Stimulated activated CD8-positive, alpha-beta memory T cell treated with anti-CD3 and anti-CD28 coated beads, Interleukin-12 subunit alpha, Interleukin-12 subunit beta, amount 100 ng/mL, for 4 hours (primary cell): ENCODE measurements at regions not wholly inside any gene's neighbourhood (a gene's known extent, or its start where the extent isn't known, plus 50 kb on each side); places are given as distances from the start of the nearest gene placed in this dataset.

Experiments
- DNase-seq: peaks from one replicate; pipeline ENCODE4 v3.0.0-alpha.2; 2020; ENCODE audit warnings: low read depth

DNA sequence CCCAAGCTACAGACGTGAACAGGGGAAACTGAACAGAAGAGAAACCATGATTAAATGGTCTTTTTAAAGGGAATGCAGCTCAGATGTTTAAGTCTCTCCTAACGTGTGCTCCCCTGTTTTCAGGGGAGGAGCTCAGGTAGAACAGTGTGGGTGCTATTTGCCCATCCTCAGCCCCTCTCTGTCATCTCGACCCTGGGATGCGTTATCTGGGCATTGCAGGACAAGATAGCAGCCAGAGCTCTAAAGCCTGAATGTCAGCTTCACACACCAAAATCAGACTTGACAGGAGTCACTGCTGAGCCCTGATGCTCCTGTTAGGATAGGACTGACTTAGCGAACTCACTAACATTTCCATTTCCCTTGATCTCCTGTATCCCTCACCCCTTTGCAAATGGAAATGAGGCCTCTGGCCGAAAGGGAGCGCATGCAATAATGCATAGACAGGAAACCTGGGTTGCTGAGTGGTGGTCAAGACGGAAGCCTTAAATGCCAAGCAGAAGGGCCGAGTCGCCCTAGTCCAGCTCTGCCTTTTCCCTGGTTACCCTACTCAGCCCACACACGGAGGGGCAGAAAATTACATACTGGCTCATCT, 234.9 kb upstream of the TPM1 start:
- DNase-seq: no peak

DNA sequence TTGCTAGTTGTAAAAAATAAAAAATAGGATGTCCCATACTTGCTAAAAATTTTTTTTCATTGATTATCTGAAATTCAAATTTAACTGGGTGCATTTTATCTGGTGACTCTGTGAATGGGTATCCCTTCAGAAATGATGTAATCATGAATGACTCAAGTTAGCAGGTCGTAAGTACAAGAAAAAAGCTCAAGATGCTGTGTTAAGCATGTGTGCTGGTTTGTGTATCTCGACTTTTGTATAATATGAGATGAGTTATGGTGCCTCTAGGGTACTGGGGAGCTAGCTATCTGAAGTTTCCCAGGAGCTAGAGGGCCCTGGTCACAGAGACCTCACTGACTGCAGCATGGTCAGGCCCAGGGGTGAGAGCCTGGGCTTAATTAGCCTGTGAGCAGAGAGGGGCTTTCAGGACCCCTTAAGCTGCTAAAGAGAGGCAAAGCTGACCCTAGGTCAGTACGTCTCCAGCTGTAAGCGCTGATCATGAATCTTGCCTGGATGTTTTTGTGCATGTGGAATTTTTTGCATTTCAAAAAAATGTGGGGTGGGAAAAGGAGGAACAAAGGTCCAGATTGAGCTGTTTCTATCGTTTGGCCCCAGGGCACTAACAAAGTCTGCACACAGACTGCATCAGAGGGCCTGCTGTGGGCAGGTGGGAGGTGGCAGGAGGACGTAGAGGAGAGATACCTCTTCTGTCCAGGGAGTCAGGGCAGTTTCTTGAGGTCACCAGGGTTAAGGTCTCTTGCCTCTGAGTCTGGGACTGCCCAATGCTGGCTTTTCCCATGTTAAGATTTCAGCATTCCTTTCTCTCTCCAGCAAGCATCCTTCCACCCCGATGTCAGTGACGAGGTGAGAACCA, 233.2 kb upstream of the TPM1 start:
- DNase-seq: no peak

DNA sequence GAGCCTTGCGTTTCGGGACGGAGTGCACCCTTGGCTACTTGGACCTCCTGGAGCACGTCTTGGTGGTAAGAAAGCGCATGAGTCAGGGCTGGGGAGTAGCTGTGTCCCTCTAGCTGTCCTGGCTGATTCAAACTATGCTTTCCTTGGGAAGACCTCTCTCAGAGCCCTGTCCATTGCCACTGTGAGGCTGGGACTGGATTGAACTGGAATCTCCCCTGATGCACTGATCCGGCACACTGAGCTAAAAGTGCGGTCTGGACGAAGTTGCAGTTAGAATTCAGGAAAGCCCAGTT, 232.6 kb upstream of the TPM1 start:
- DNase-seq: no peak

GRCh38 chr15:62812515-62812835, 230.1 kb upstream of the TPM1 start:
- no peak for DNase-seq

DNA sequence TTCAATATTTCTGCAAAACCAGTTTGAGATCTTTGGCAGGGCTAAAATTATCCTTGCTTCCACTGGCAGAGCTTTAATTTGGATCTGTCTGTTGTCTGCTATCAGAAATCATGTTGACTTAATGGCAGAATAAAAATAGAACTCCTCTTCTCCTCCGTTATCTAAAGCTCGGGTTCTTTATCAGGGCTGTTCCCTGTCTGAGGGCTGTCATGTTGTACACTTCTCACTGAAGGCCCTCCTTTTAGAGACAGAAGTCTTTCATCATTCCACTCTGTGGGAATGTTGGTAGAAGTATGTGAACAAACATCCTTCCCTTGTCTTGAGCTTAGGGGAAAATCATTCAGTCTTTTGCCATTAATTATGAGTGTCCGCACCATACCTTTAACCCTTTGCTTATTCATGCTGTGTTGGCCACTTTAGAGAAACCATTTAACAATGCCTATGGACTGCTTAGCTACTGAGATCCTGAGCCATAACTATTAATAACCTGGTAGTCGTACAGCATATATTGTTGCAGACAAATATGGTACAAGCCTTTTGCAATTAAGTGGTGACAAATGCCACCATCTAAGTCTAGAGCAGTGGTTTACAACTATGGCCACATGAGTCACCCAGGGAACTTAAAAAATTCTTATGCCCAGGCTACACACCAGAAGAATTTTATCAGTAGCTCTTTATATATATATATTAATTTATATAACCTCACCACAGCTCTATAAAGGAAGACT, 226.0 kb upstream of the TPM1 start:
- DNase-seq: no peak

GRCh38 chr15:62818691-62819090, 223.9 kb upstream of the TPM1 start:
- DNase-seq: no peak

DNA sequence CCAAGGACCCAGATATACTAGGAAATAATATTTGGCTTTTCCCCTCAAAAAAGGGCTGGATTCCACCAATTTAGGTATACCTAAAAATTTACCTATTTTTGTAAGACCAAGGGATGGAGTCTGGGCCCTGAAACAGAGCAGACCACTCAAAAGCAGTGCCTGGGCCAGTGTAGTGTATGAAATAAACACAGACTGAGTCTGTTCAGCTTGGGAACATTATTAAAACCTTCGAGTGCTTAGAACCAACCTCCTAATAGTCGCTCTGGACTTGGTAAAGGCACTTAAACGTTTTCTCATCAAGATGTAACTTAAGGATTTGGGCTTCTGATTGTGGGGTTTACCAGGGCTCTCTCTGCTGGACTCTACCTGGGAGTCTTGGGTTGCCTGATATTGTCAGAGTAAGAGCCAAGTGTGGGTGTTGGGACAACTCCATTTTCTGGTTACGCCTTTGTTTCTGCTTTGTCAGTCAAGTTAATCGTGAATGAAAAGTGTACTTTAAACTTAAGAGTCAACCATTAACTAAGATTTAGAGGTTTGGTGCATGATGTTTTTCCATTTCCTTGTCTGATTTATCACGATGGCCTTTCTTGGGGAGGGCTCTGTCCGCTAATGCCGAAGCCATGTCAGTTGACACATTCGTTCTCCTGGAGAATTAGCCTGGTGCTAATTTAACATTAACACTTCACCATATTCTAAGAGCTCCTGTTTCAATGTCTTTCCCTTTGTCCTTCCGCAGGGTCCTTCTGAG, 221.0 kb upstream of the TPM1 start:
- DNase-seq: no peak

DNA sequence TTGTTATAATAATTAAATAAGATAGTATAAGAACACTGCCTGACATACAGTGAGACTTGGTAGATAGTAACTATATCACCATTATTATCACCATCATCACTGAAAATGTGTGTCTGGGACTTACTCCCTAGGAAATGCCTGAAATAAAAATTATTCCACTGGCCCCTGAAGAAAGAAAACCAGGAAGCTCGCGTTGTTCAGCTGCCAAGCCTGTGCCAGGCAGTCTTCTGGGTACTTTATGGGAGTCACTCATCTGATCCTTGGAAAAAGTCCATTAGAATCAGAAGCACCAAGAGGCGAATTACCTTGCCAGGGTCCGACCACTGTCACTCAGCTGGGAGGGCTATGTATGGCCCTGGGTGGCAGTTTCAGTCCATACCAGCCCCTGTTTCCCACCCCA, 220.3 kb upstream of the TPM1 start:
- DNase-seq: no peak

GRCh38 chr15:62823561-62823960, 219.0 kb upstream of the TPM1 start:
- no peak for DNase-seq

DNA sequence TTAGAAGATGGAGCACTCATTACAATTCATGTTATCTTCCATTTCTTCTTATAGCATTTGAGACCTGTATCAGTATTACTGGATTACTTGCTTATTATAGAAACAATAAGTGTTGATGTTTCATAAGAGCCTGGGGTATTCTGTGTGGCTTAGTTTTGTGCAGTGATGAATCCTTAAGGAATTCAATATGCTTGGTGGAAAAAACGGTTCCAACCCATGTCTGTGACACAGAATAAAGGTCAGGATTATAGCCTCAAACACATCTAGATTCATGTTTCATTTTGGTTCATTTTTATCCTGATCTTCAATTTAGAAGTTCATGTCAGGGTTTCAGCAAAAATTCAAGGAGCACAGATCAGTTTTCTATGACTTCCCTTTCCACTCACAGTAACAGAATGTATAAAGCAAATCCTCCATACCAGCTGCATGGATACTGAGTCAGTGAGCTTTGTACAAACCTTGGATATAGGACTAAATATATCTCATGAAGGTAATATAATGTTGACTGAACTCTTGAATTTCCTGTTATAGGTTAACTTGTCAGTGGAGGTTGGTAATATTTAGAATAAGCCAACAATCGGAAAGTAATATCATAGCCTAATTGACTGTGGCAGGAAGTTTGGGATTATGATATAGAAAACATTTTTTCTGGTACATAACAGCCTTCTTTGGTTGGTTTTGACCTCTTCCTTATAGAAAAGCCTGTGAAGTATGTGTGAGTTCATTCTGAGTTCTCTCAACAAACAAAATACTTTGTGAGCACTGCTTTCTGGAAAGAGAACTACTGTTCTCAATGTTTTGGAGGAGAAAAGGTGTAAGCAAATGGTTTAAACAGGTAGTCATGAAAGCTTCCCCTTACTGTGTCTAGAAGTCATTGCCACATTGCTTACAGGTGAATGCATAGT, 218.2 kb upstream of the TPM1 start:
- no peak for DNase-seq

- DNase-seq: no peak
Observed at GRCh38 chr15:62825191-62825590, 217.4 kb upstream of the TPM1 start.

DNA sequence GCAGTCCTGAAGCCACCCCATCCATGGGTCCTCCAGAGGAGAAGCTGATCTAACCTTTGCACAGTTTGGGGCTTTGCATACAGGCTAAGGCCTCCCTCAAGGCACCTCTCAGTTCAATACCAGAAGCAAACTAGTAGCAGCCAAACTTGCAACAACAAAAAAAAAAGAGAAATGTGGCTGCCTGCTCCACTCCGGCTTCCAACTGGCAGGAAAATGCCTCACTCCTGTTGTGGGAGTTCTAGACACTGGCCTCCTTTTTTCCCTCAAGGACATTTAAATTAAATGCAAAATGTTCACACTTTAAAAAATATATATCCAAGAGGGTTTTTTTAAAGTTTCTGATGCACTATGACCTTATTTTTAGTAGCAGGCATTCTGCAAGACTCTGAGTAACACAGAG, 216.0 kb upstream of the TPM1 start:
- no peak for DNase-seq

DNA sequence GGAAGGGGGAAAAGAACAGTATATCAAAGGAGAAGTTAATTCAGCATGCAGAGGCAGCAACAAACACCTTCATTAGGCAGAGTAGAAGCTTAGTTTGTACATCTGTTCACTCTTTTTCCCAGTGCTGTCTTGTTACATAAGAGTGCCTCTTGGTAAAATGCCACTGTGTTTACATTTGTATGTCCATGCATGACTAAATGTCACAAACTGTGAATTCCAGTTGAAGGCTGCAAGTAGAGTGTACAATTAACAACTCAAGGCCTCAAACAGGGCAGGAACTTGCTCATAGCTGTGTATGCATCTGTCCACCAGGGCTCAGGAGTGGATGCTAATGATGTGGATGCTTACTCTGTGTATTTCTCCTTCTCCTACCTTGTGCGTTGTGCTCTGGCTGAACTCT, 214.2 kb upstream of the TPM1 start:
- no peak for DNase-seq

DNA sequence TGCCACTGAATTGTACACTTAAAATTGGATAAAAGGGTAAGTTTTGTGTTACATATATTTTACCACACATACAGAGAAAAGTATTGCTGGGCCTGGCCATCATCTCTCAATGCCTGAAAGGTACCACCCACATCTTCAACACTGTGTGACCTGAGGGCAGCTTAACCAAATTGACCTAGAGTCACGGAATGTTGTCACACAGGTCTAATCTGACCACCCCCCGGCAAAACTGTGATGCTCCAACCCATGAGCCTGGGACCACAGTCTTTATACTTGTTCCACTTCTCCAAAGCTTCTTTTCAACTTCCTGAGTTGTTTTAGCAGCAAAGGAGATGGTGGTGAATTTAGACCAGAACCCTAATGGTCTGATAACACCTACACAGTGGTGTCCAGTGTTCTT, 210.3 kb upstream of the TPM1 start:
- DNase-seq: no peak

DNA sequence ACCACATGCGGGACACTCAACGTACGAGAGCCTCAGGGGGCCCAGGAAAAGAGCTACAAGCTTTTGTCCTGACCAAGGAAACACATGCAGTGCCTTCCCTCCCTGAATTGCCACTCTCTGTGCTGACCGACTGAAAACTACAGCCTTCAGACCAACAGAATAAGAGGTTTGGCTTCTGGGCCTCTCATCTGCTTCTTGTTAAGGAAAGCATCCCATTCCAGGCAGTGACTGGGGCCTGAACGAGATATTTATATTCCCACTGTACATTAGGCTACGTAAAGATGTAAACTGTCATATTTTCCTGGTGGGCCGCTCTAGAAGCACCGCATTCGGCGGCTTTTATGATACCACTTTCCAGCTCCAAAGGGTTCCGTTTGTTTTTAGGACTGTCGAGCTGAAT, 208.9 kb upstream of the TPM1 start:
- DNase-seq: no peak

- no peak for DNase-seq
Observed at GRCh38 chr15:62834686-62835329, 207.7 kb upstream of the TPM1 start.

DNA sequence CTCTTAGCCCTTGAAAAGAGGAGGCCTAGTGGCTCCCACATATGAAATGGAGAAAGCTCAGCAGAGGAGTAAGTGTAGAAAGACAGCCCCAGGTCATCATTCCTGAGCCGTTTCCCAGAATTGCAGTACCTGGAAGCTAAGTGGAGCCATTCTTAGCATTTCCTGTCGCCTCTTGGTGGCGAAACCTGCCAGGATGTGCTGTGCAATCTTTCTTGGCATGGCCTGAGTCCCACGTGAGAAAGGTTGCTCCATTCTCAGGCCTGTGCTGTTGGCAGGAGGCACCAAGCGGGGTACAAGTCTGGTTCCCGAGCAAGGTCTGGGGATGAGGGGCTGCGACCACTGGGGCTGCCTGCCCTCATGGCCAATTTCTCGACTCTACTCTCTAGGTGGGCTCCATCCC, 207.2 kb upstream of the TPM1 start:
- DNase-seq: no peak

DNA sequence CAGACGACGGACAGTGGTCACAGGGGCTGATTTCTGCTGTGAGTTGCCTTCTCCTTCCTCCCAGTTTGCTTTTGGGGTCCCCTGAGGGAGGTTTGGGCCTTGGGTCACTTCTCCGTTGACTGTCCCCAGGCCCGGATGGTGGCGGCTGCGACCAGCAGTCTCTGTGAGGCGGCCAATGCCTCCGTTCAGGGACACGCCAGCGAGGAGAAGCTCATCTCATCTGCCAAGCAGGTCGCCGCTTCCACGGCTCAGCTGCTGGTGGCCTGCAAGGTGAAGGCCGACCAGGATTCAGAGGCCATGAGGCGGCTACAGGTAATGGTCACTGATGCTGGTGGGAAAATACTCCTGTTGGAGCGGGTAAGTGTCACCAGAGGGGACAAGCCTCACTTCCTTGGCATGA, 206.8 kb upstream of the TPM1 start:
- no peak for DNase-seq

DNA sequence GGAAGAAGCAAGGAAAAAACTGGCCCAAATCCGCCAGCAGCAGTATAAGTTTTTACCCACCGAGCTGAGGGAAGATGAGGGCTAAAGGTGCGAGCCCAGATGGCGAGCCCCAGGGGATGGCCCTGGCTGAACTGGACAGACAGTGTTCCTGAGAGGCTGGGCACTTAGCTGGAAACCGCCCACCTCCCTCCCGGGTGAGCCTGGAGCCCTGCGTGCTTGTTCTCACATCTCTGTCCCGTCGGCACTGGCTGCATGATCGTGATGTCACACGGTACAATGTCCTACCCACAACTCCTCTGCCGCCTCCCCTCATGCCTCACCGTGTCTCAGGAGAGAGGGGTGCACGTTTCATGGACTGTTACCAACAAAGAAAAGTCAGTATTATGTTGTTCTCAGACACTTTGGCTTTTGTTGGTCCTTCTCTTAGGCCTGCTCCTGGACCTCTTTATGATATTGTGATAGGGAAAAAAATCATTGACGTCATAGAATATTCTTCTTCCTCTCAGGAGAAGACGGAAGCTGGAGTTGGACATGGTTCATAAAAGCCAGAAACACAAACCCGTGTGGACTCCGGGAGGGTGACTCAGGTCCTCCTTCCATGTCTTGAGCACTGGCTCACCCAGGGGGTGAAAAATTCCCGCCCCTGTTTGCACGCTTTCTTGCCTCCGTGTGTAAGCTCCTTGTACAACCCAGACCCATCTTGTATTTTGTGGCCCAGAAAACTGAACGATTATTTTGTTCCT, 201.8 kb upstream of the TPM1 start:
- DNase-seq: no peak

DNA sequence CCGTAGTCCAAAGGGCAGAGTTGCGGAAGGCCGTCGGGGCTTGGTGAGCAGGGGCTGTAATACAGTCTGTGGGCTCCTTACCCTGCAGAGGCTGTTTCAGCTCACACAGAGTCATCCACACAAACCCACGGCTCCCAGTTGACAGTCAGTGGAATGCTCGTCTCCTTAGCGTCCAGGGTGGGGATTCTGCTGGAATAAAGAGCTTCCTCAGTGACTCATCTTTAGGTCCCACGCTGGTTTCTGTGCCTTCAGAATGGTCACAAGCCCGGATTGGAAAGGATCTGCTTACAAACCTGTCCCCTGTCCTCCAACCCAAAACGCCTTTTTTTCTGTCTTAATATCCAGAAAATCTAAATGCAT, 201.3 kb upstream of the TPM1 start:
- DNase-seq: no peak
